ENCODE measurements at regions not wholly inside any gene's neighbourhood (a gene's known extent, or its start where the extent isn't known, plus 50 kb on each side); places are given as distances from the start of the nearest gene placed in this dataset.

GRCh38 chr5:30759731-30760130 is 433.8 kb upstream of the CDH6 start:
- no peak for TF ChIP-seq POLR2AphosphoS5 (IDR thresholded peaks at IDR 0.05)
- TF ChIP-seq, protein P1, sequence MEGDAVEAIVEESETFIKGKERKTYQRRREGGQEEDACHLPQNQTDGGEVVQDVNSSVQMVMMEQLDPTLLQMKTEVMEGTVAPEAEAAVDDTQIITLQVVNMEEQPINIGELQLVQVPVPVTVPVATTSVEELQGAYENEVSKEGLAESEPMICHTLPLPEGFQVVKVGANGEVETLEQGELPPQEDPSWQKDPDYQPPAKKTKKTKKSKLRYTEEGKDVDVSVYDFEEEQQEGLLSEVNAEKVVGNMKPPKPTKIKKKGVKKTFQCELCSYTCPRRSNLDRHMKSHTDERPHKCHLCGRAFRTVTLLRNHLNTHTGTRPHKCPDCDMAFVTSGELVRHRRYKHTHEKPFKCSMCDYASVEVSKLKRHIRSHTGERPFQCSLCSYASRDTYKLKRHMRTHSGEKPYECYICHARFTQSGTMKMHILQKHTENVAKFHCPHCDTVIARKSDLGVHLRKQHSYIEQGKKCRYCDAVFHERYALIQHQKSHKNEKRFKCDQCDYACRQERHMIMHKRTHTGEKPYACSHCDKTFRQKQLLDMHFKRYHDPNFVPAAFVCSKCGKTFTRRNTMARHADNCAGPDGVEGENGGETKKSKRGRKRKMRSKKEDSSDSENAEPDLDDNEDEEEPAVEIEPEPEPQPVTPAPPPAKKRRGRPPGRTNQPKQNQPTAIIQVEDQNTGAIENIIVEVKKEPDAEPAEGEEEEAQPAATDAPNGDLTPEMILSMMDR (IDR thresholded peaks at IDR 0.05), result no peak
